Subcutaneous abdominal adipose tissue (tissue), 5 donors: ENCODE measurements at regions not wholly inside any gene's neighbourhood (a gene's known extent, or its start where the extent isn't known, plus 50 kb on each side); places are given as distances from the start of the nearest gene placed in this dataset.

Experiments used
- H3K27ac ChIP-seq: one replicate; pipeline ENCODE4 v1.7.0; 2013; ENCODE audit warnings: low read depth, mild to moderate bottlenecking, inconsistent platforms, low read length, moderate library complexity
- H3K27me3 ChIP-seq, 5 donors: one replicate each; pipeline ENCODE4 v1.7.0; 2013; ENCODE audit warnings: low read length in 5 of 5, inconsistent platforms in 1 of 5; ENCODE audit not compliant: control insufficient read depth in 5 of 5, insufficient read depth in 4 of 5
- H3K36me3 ChIP-seq, 5 donors: one replicate each; pipeline ENCODE4 v1.7.0; 2013; ENCODE audit warnings: low read length in 5 of 5; ENCODE audit not compliant: control insufficient read depth in 5 of 5, insufficient read depth in 5 of 5
- H3K4me1 ChIP-seq, 5 donors: one replicate each; pipeline ENCODE4 v1.7.0; 2013; ENCODE audit warnings: low read length in 5 of 5, mild to moderate bottlenecking in 3 of 5, moderate library complexity in 1 of 5; ENCODE audit not compliant: control insufficient read depth in 5 of 5, insufficient read depth in 5 of 5
- H3K4me3 ChIP-seq, 5 donors: one replicate each; pipeline ENCODE4 v1.7.0; 2013; ENCODE audit warnings: low read length in 5 of 5, low read depth in 1 of 5
- H3K9ac ChIP-seq, 5 donors: one replicate each; pipeline ENCODE4 v1.7.0; 2013; ENCODE audit warnings: low read length in 5 of 5, mild to moderate bottlenecking in 4 of 5, moderate library complexity in 3 of 5
- H3K9me3 ChIP-seq, 5 donors: one replicate each; pipeline ENCODE4 v1.7.0; 2013; ENCODE audit warnings: low read length in 5 of 5; ENCODE audit not compliant: control insufficient read depth in 5 of 5
- donor health status: healthy.
- donor health status: healthy.
- donor health status: healthy.
- donor health status: healthy.
- donor health status: healthy.

GRCh38 chr1:30611741-30612309 lies 111.6 kb downstream of the MATN1 start:
- H3K36me3 ChIP-seq, result no peaks in the 10 kb centered on the region
- H3K4me1 ChIP-seq, result peaks cover 0 to 11% (median 0%) of the 10 kb centered on the region in 5 donors
- no peak overlapping the region for H3K27ac ChIP-seq
- no peaks in the 10 kb centered on the region for H3K9me3 ChIP-seq
- peaks cover 0 to 8% (median 0%) of the 10 kb centered on the region in 5 donors for H3K27me3 ChIP-seq
- H3K4me3 ChIP-seq, result no peak overlapping the region
- no peak overlapping the region for H3K9ac ChIP-seq

GRCh38 chr1:30610917-30611316 lies 112.5 kb downstream of the MATN1 start:
- Histone ChIP-seq H3K9me3 (no peaks in the 10 kb centered on the region), H3K4me1 (peaks cover 0 to 11% (median 0%) of the 10 kb centered on the region in 5 donors), H3K4me3 (no peak overlapping the region), H3K9ac (no peak overlapping the region), H3K27ac (no peak overlapping the region), H3K36me3 (no peaks in the 10 kb centered on the region), H3K27me3 (peaks cover 0 to 12% (median 3%) of the 10 kb centered on the region in 5 donors)

- Histone ChIP-seq H3K9me3 (no peaks in the 10 kb centered on the region), H3K27me3 (peaks cover 0 to 16% (median 3%) of the 10 kb centered on the region in 5 donors), H3K36me3 (no peaks in the 10 kb centered on the region), H3K9ac (no peak overlapping the region), H3K4me1 (peaks cover 0 to 11% (median 0%) of the 10 kb centered on the region in 5 donors), H3K27ac (no peak overlapping the region), H3K4me3 (no peak overlapping the region)
Observed at GRCh38 chr1:30609999-30610345, 113.4 kb downstream of the MATN1 start.

GRCh38 chr1:30609336-30609998 lies 113.9 kb downstream of the MATN1 start:
- H3K27me3 ChIP-seq, result peaks cover 0 to 17% (median 5%) of the 10 kb centered on the region in 5 donors
- no peaks in the 10 kb centered on the region for H3K36me3 ChIP-seq
- no peak overlapping the region for H3K4me3 ChIP-seq

GRCh38 chr1:30607723-30608122 lies 115.7 kb downstream of the MATN1 start:
- no peaks in the 10 kb centered on the region for H3K36me3 ChIP-seq
- peaks cover 0 to 17% (median 5%) of the 10 kb centered on the region in 5 donors for H3K27me3 ChIP-seq
- H3K9ac ChIP-seq, result no peak overlapping the region
- H3K9me3 ChIP-seq, result no peaks in the 10 kb centered on the region
- peaks cover 0 to 11% (median 0%) of the 10 kb centered on the region in 5 donors for H3K4me1 ChIP-seq
- H3K27ac ChIP-seq, result no peak overlapping the region
- no peak overlapping the region for H3K4me3 ChIP-seq

More at GRCh38 chr1:30609336-30609998, 113.9 kb downstream of the MATN1 start:
- H3K9ac ChIP-seq, result no peak overlapping the region
- no peaks in the 10 kb centered on the region for H3K9me3 ChIP-seq
- peaks cover 0 to 11% (median 0%) of the 10 kb centered on the region in 5 donors for H3K4me1 ChIP-seq
- no peak overlapping the region for H3K27ac ChIP-seq

- Histone ChIP-seq H3K9me3 (no peaks in the 10 kb centered on the region), H3K27ac (no peak overlapping the region), H3K36me3 (no peaks in the 10 kb centered on the region), H3K4me3 (no peak overlapping the region), H3K9ac (no peak overlapping the region), H3K27me3 (peaks cover 0 to 17% (median 8%) of the 10 kb centered on the region in 5 donors), H3K4me1 (peaks cover 0 to 11% (median 0%) of the 10 kb centered on the region in 5 donors)
Observed at GRCh38 chr1:30606166-30606565, 117.2 kb downstream of the MATN1 start.

- Histone ChIP-seq H3K27ac (no peak overlapping the region), H3K9ac (no peak overlapping the region), H3K27me3 (peaks cover 0 to 17% (median 8%) of the 10 kb centered on the region in 5 donors), H3K4me1 (peaks cover 0 to 11% (median 0%) of the 10 kb centered on the region in 5 donors), H3K9me3 (no peaks in the 10 kb centered on the region), H3K36me3 (no peaks in the 10 kb centered on the region), H3K4me3 (no peak overlapping the region)
Observed at GRCh38 chr1:30605441-30605920, 117.9 kb downstream of the MATN1 start.

- Histone ChIP-seq H3K9me3 (no peaks in the 10 kb centered on the region), H3K27me3 (peaks cover 0 to 20% (median 8%) of the 10 kb centered on the region in 5 donors), H3K27ac (no peak overlapping the region), H3K36me3 (no peaks in the 10 kb centered on the region), H3K4me1 (peaks cover 0 to 6% (median under 1%) of the 10 kb centered on the region in 5 donors), H3K9ac (no peak overlapping the region), H3K4me3 (no peak overlapping the region)
Observed at GRCh38 chr1:30604801-30605440, 118.5 kb downstream of the MATN1 start.

- Histone ChIP-seq H3K27me3 (peaks cover 3 to 22% (median 8%) of the 10 kb centered on the region in 5 donors), H3K27ac (no peak overlapping the region), H3K9me3 (no peaks in the 10 kb centered on the region), H3K9ac (no peak overlapping the region), H3K4me1 (peaks cover 0 to 12% (median 0%) of the 10 kb centered on the region in 5 donors), H3K36me3 (no peaks in the 10 kb centered on the region), H3K4me3 (no peak overlapping the region)
Observed at GRCh38 chr1:30603081-30603858, 120.1 kb downstream of the MATN1 start.
